DOHH2 (cell line): ENCODE measurements at regions not wholly inside any gene's neighbourhood (a gene's known extent, or its start where the extent isn't known, plus 50 kb on each side); places are given as distances from the start of the nearest gene placed in this dataset.

ENCODE experiments used
- H3F3A ChIP-seq: fragments of 200-600 bp; sonication (generic), shearing (Covaris generic); 2 replicates; pipeline ENCODE4 v1.6.0; 2016; ENCODE audit warnings: antibody characterized with exemption, mild to moderate bottlenecking; ENCODE audit not compliant: control insufficient read depth, insufficient read depth
- H3K27ac ChIP-seq: fragments of 200-600 bp; sonication (generic); 2 replicates; pipeline ENCODE4 v1.5.1; 2014; ENCODE audit warnings: low read depth, mild to moderate bottlenecking, low read length, moderate library complexity
- H3K27me3 ChIP-seq: fragments of 200-600 bp; sonication (generic); 2 replicates; pipeline ENCODE4 v1.6.1; 2014; ENCODE audit warnings: mild to moderate bottlenecking, low read length, mixed read lengths; ENCODE audit not compliant: control insufficient read depth
- H3K36me3 ChIP-seq: fragments of 200-600 bp; sonication (generic); 2 replicates; pipeline ENCODE4 v1.6.1; 2014; ENCODE audit warnings: mild to moderate bottlenecking, low read length, moderate library complexity, mixed read lengths; ENCODE audit not compliant: control insufficient read depth
- H3K4me1 ChIP-seq: fragments of 200-600 bp; sonication (generic); 2 replicates; pipeline ENCODE4 v1.6.1; 2014; ENCODE audit warnings: mild to moderate bottlenecking, low read length, mixed read lengths; ENCODE audit not compliant: control insufficient read depth
- H3K4me2 ChIP-seq: fragments of 200-600 bp; sonication (generic); 2 replicates; pipeline ENCODE4 v1.6.0; 2014; ENCODE audit warnings: mild to moderate bottlenecking, low read length, moderate library complexity
- H3K4me3 ChIP-seq: fragments of 200-600 bp; sonication (generic); 2 replicates; pipeline ENCODE4 v1.5.1; 2014; ENCODE audit warnings: mild to moderate bottlenecking, low read length, mixed read lengths
- H3K79me2 ChIP-seq: fragments of 200-600 bp; sonication (generic); 2 replicates; pipeline ENCODE4 v1.6.1; 2014; ENCODE audit warnings: mild to moderate bottlenecking, low read length, mixed read lengths; ENCODE audit not compliant: control insufficient read depth
- H3K9me2 ChIP-seq: fragments of 200-600 bp; sonication (generic); replicated peaks from 2 replicates; pipeline ENCODE4 v1.6.1; 2014; ENCODE audit warnings: mild to moderate bottlenecking, low read length, mixed read lengths; ENCODE audit not compliant: control insufficient read depth
- H3K9me3 ChIP-seq: fragments of 200-600 bp; sonication (generic); 2 replicates; pipeline ENCODE4 v1.6.1; 2014; ENCODE audit warnings: antibody characterized with exemption, low read length, mixed read lengths; ENCODE audit not compliant: control insufficient read depth, insufficient read depth
- H4K20me1 ChIP-seq: fragments of 200-600 bp; sonication (generic); 2 replicates; pipeline ENCODE4 v1.6.0; 2014; ENCODE audit warnings: low read depth, mild to moderate bottlenecking, antibody characterized with exemption, low read length, moderate library complexity; ENCODE audit not compliant: control insufficient read depth, insufficient read depth
- CTCF ChIP-seq: fragments of 200-600 bp; sonication (generic); IDR thresholded peaks from one replicate; pipeline ENCODE4 v1.5.1; 2014; ENCODE audit warnings: antibody characterized with exemption, mild to moderate bottlenecking, low read depth, low read length; ENCODE audit not compliant: poor library complexity, severe bottlenecking
- EZH2phosphoT487 ChIP-seq: fragments of 200-600 bp; sonication (generic); IDR thresholded peaks from 2 replicates; pipeline ENCODE4 v1.6.1; 2017; ENCODE audit warnings: borderline replicate concordance, mild to moderate bottlenecking, antibody characterized with exemption, low read length, moderate library complexity, mixed read lengths

DNA sequence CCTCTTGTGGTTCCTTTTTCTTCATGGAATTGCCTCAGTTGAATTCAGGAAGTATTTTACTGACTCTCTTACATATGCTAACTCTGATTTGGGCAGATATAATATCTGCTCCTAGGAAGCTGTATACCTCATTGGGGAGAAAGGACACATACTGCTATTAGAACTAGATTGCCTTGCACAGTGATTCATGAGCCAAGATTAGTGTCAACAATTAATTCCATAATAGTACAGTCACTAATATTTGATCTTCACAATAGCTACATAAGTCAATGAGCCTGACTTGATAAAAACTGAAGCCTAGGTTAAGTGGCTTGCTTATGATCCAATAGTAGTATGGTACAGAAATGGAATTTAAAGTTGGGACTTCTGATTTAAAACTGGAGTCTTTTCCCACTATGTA is 127.6 kb downstream of the ETAA1 start:
- no peak overlapping the region for H3K27ac ChIP-seq
- H3K79me2 ChIP-seq: no peaks in the 10 kb centered on the region
- H3K27me3 ChIP-seq: no peaks in the 10 kb centered on the region
- no peaks in the 10 kb centered on the region for H4K20me1 ChIP-seq
- no peak overlapping the region for H3K4me2 ChIP-seq
- no peaks in the 10 kb centered on the region for H3K9me3 ChIP-seq
- H3K4me1 ChIP-seq: no peaks in the 10 kb centered on the region
- H3K36me3 ChIP-seq: no peaks in the 10 kb centered on the region
- 0 out of 2 replicates have a peak, but pooled peaks cover 2% of the 10 kb centered on the region for H3K9me2 ChIP-seq
- no peak for TF ChIP-seq CTCF
- TF ChIP-seq EZH2phosphoT487: no peak
- H3K4me3 ChIP-seq: no peak overlapping the region
- H3F3A ChIP-seq: no peaks in the 10 kb centered on the region

- no peak overlapping the region for H3K27ac ChIP-seq
- no peaks in the 10 kb centered on the region for H4K20me1 ChIP-seq
- H3K4me1 ChIP-seq: no peaks in the 10 kb centered on the region
- H3K9me2 ChIP-seq: 0 out of 2 replicates have a peak, but pooled peaks cover 2% of the 10 kb centered on the region
- no peak overlapping the region for H3K4me2 ChIP-seq
- H3F3A ChIP-seq: no peaks in the 10 kb centered on the region
- H3K27me3 ChIP-seq: no peaks in the 10 kb centered on the region
- no peaks in the 10 kb centered on the region for H3K79me2 ChIP-seq
- TF ChIP-seq EZH2phosphoT487 (no peak), CTCF (no peak)
- no peaks in the 10 kb centered on the region for H3K9me3 ChIP-seq
- no peak overlapping the region for H3K4me3 ChIP-seq
- H3K36me3 ChIP-seq: no peaks in the 10 kb centered on the region
These were observed 129.2 kb downstream of the ETAA1 start for GRCh38 chr2:67526283-67526682.

GRCh38 chr2:67528320-67528719 is 131.2 kb downstream of the ETAA1 start:
- no peaks in the 10 kb centered on the region for H3K9me3 ChIP-seq
- H3K36me3 ChIP-seq: no peaks in the 10 kb centered on the region
- H3K4me2 ChIP-seq: no peak overlapping the region
- no peak for TF ChIP-seq CTCF
- no peak for TF ChIP-seq EZH2phosphoT487
- H3K9me2 ChIP-seq: 0 out of 2 replicates have a peak, but pooled peaks cover 2% of the 10 kb centered on the region
- H4K20me1 ChIP-seq: no peaks in the 10 kb centered on the region
- H3K79me2 ChIP-seq: no peaks in the 10 kb centered on the region
- no peaks in the 10 kb centered on the region for H3K27me3 ChIP-seq
- H3K27ac ChIP-seq: no peak overlapping the region
- H3F3A ChIP-seq: no peaks in the 10 kb centered on the region
- H3K4me3 ChIP-seq: no peak overlapping the region
- no peaks in the 10 kb centered on the region for H3K4me1 ChIP-seq
